TTC549 (cell line): ENCODE measurements at regions not wholly inside any gene's neighbourhood (a gene's known extent, or its start where the extent isn't known, plus 50 kb on each side); places are given as distances from the start of the nearest gene placed in this dataset.

Experiments used
- FAIRE-seq: peaks from 2 replicates; lab custom pipeline; 2012; peaks lifted over from hg19 to GRCh38; lab: Jason Lieb, UNC

- no peak for FAIRE-seq
Measured at GRCh38 chr3:16114429-16114828, 60.1 kb upstream of the GALNT15 start.

GRCh38 chr3:16114930-16115329 is 59.5 kb upstream of the GALNT15 start:
- no peak for FAIRE-seq

- FAIRE-seq = no peak
Measured at GRCh38 chr3:16118396-16118795, 56.1 kb upstream of the GALNT15 start.

GRCh38 chr3:16119887-16120286 is 54.6 kb upstream of the GALNT15 start:
- FAIRE-seq = no peak

- no peak for FAIRE-seq
Measured at GRCh38 chr3:16121391-16121790, 53.1 kb upstream of the GALNT15 start.

- FAIRE-seq = no peak
Measured at GRCh38 chr3:16122155-16122554, 52.3 kb upstream of the GALNT15 start.

- FAIRE-seq = no peak
Measured at GRCh38 chr3:16122661-16123060, 51.8 kb upstream of the GALNT15 start.

GRCh38 chr3:16124636-16125035 is 49.8 kb upstream of the GALNT15 start:
- no peak for FAIRE-seq
